ENCODE measurements at regions not wholly inside any gene's neighbourhood (a gene's known extent, or its start where the extent isn't known, plus 50 kb on each side); places are given as distances from the start of the nearest gene placed in this dataset.
A peak's percentile ranks its signal among the peaks of the same experiment; 100 is the strongest.

DNA sequence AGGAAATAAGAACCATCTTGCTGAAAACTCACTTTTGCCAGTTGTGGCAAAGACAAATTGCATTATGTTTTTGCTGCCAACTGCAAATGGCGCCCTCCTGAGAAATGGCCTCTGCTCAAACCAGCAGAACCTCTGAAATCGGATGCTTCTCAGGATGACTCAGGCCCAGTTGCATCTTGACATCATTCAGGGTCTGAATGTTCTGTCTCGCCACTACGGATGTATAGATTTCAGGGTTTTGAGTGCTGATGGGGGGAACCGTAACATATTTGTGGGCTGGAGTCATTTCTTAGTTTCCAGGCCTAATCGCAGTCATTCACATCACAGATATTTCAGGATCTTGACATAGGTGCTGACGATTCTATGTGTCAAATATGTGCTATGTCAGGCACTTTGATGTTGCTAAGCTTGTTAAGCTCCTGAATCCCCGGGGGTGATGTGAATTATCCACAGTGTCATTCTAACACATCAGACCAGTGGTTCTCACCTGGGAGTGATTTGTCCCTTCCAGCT lies 207.1 kb downstream of the NFATC2 start:
- no peaks in the 10 kb centered on the region for H3K27me3 Mint-ChIP-seq
- DNase-seq = no peak

DNA sequence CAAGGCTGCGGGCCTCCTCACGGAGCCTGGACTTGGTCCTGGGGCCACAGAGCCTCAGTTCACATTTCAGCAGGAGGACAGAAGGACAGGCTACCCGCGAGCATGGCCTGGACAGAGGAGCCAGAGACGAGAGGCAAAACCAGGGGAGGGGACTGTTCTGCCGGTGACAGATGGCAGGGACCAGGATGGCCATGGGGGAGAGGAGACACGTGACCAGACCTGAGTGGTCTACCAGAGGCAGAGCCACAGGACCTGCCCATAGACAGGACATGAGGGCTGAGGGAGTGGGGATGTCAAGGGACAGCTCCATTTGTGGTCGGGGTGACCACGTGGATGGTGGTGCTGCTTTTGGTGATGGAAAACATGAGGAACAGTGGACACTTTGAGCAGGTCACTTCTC lies 207.9 kb downstream of the NFATC2 start:
- Mint-ChIP-seq H3K4me3 (no peak overlapping the region), H3K27ac (no peak overlapping the region), H3K36me3 (ENCODE audit: insufficient read depth) (no peaks in the 10 kb centered on the region), H3K9me3 (no peaks in the 10 kb centered on the region), H3K27me3 (no peaks in the 10 kb centered on the region), H3K4me1 (ENCODE audit: low read depth in 2 of 2) (peaks cover 0 to 8% of the 10 kb centered on the region in 2 donors)
- ATAC-seq (replicated peaks) (no peak), DNase-seq (no peak)

More for the DNA sequence above, 207.1 kb downstream of the NFATC2 start:
- ATAC-seq (replicated peaks) = no peak
- Mint-ChIP-seq H3K36me3 (ENCODE audit: insufficient read depth) (no peaks in the 10 kb centered on the region), H3K9me3 (no peaks in the 10 kb centered on the region), H3K4me1 (ENCODE audit: low read depth in 2 of 2) (peaks cover 0 to 8% of the 10 kb centered on the region in 2 donors), H3K4me3 (no peak overlapping the region), H3K27ac (no peak overlapping the region)

DNA sequence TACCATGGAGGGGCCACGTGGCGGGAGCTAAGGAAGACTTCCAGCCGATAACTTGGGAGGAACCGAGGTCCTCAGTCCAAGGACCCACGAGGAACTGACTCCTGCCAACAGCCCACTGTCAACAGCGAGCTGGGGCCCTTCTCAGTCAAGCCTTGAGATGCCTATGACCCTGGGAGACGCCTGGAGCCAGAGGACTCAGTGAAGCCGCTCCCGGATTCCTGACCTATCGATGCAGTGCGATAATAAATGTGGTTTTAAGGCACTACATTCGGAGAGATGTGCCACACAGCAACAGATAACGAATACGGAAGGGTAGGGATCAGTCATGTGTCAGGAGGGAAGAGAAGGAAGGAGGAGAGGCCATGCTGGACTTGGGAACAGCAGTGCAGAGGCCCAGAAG lies 208.5 kb downstream of the NFATC2 start:
- H3K27ac Mint-ChIP-seq = peak overlapping the region in 1 of 2 donors; percentile 73
- H3K4me1 Mint-ChIP-seq (ENCODE audit: low read depth in 2 of 2) = peaks cover 0 to 8% of the 10 kb centered on the region in 2 donors
- H3K9me3 Mint-ChIP-seq = no peaks in the 10 kb centered on the region
- no peak for DNase-seq
- no peak for ATAC-seq (replicated peaks)
- no peak overlapping the region for H3K4me3 Mint-ChIP-seq
- H3K36me3 Mint-ChIP-seq (ENCODE audit: insufficient read depth) = no peaks in the 10 kb centered on the region
- H3K27me3 Mint-ChIP-seq = no peaks in the 10 kb centered on the region

DNA sequence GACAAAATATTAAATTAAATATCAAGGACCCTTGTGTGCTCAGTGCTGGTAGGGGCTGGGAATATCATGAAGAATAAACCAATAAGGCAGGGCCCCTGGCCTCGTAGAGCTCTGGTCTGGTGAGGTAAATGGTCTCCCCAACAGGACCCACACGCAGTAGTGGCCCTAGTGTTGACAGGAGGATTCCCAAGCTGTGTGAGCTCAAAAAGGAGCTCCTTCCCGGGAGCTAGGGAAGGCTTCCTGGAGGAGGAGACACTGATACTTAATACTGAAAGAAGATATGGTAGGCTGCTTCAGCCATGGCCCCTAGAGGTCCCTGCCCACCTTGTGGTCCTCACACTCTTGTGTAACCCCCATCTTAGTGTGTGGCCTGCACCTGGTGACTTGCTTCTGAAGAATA lies 209.1 kb downstream of the NFATC2 start:
- no peak for DNase-seq
- ATAC-seq (replicated peaks) = no peak
- Mint-ChIP-seq H3K9me3 (no peaks in the 10 kb centered on the region), H3K27me3 (no peaks in the 10 kb centered on the region), H3K4me3 (no peak overlapping the region), H3K36me3 (ENCODE audit: insufficient read depth) (no peaks in the 10 kb centered on the region), H3K4me1 (ENCODE audit: low read depth in 2 of 2) (peaks cover 0 to 8% of the 10 kb centered on the region in 2 donors), H3K27ac (peak overlapping the region in 1 of 2 donors; percentile 73)

DNA sequence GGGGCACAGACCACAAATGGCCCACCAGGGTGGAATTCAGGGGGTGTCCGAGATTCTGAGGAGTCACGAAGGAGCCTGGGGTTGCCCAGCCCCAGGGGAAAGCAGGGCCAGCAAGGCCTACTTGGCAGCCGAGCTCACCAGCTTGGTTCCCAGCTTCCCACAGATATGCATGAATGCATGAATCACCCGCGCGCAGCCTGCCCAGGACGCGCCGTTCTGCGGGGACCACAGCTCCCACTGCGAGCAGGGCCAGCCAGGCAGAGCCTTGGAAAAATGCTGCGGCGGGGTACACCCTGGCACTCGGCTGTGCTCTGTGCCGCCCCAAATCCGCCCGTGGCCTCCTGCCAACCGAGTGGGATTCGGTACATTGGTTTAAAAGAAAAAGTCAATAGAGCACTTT lies 211.0 kb downstream of the NFATC2 start:
- H3K4me1 Mint-ChIP-seq (ENCODE audit: low read depth in 2 of 2) = peaks cover 0 to 5% of the 10 kb centered on the region in 2 donors
- DNase-seq = no peak
- ATAC-seq (replicated peaks) = no peak
- no peaks in the 10 kb centered on the region for H3K9me3 Mint-ChIP-seq
- H3K27me3 Mint-ChIP-seq = peaks cover 0 to under 1% of the 10 kb centered on the region in 2 donors
- H3K27ac Mint-ChIP-seq = no peak overlapping the region
- no peak overlapping the region for H3K4me3 Mint-ChIP-seq
- no peaks in the 10 kb centered on the region for H3K36me3 Mint-ChIP-seq (ENCODE audit: insufficient read depth)

DNA sequence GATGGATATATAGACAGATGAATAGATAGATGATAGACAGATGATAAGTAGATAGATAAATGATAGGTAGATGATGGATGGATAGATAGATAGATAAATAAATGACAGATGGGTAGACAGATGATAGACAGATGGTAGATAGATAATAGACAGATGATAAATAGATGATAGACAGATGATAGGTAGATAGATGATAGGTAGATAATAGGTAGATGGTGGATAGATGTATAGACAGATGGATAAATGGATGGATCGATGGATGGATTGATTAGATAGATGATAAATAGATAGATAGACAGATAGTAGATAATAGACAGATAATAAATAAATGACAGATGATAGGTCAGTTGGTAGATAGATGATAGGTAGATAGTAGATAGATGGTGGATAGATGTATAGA lies 212.7 kb downstream of the NFATC2 start:
- no peaks in the 10 kb centered on the region for H3K36me3 Mint-ChIP-seq (ENCODE audit: insufficient read depth)
- H3K4me3 Mint-ChIP-seq = no peak overlapping the region
- peaks cover 6 to 8% of the 10 kb centered on the region in 2 donors for H3K27me3 Mint-ChIP-seq
- DNase-seq (no peak), ATAC-seq (replicated peaks) (no peak)
- no peaks in the 10 kb centered on the region for H3K9me3 Mint-ChIP-seq
- H3K27ac Mint-ChIP-seq = no peak overlapping the region
- H3K4me1 Mint-ChIP-seq (ENCODE audit: low read depth in 2 of 2) = peaks cover 0 to 6% of the 10 kb centered on the region in 2 donors

DNA sequence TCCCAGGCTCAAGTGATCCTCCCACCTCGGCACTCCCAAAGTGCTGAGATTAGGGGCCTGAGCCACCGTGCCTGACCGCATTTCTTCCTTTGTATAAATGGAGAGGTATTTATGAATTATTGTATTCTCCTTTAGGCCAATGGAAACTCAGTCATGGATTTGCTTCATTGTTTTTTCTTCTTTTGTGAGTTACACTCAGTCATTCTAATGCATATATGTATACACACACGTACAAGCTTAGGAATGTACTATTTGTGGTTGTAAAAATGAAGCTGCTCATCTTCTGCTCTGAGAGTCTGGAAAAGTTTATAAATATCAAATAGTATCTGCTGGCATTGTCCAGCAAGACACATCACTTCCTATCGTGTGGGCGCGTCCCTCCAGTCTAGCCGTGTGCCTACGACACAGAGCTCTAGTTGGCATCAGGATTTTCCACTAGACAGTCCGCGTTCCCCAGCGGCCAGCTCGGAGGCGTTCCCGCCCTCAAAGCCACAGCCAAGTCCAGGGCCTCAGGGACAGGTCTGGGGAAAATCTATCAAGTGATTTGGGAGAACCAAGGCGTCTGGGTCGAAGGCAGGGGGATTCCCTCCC lies 215.2 kb downstream of the NFATC2 start:
- Mint-ChIP-seq H3K27ac (no peak overlapping the region), H3K4me1 (ENCODE audit: low read depth in 2 of 2) (peaks cover 0 to 2% of the 10 kb centered on the region in 2 donors), H3K4me3 (no peak overlapping the region), H3K9me3 (no peaks in the 10 kb centered on the region), H3K27me3 (peaks cover 6 to 8% of the 10 kb centered on the region in 2 donors), H3K36me3 (ENCODE audit: insufficient read depth) (no peaks in the 10 kb centered on the region)
- no peak for DNase-seq
- ATAC-seq (replicated peaks) = no peak

DNA sequence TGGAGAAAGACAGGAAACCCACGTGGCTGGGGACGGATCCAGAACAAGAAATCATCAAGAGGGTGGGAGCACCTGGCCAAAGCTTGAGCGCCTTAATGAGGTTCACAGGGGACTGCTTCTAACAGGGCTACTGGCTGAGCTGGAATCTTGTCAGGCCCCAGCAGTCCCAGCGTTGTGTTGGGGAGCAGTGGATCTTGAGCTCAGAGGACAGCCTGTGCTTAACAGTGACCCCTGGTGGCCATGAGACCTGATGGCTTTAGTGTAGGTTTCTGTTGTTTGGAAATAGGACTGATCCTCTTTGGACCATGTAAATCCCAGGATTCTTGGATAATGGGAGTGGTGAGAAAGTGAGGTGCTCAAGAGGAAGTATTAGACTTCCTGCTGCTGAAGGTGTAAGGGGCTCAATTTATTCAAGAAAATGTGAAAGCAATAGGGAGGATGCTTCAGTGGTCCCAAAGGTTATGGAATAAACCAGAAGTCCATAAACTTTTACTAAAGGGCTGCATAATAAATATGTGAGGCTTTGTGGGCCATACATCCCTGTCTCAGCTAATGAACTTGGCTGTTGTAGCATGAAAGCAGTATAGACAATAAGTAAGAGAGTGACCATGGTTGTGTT lies 216.2 kb downstream of the NFATC2 start:
- ATAC-seq (replicated peaks) (no peak), DNase-seq (peak in 2 of 3 experiments; percentile 19 to 26)
- Mint-ChIP-seq H3K36me3 (ENCODE audit: insufficient read depth) (no peaks in the 10 kb centered on the region), H3K27ac (no peak overlapping the region), H3K9me3 (no peaks in the 10 kb centered on the region), H3K4me3 (no peak overlapping the region), H3K4me1 (ENCODE audit: low read depth in 2 of 2) (peaks cover 0 to 2% of the 10 kb centered on the region in 2 donors), H3K27me3 (peaks cover 6 to 8% of the 10 kb centered on the region in 2 donors)

DNA sequence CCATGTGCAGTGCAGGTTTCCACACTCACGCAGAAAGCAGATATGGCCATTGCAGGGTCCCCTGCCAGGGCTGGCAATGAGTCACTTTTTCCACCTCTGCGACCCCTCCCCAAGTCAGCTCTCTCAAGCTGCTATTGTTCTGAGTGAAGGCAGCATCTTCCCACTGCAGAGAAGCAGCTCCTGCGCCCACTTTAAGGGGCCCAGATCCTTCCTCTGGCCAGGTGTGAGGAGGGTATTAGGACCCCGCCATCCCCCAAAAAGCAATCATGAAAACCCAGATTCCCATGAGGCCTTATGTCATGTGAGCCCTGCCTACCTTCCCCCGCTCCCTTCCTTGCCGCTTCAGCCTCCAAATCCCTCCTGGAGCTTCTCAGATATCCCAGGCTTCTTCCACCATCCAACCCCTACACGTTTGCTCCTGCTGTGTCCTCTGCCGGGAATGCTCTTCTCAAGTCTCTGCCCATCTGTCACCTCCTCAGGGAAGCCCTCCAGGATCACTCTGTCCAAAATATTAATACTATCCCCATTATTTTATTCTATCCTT lies 220.3 kb downstream of the NFATC2 start:
- Mint-ChIP-seq H3K27ac (no peak overlapping the region), H3K27me3 (peaks cover 6 to 20% of the 10 kb centered on the region in 2 donors), H3K4me1 (ENCODE audit: low read depth in 2 of 2) (peaks cover 0 to 2% of the 10 kb centered on the region in 2 donors), H3K4me3 (no peak overlapping the region), H3K9me3 (no peaks in the 10 kb centered on the region), H3K36me3 (ENCODE audit: insufficient read depth) (peaks cover 2% of the 10 kb centered on the region)
- DNase-seq (no peak), ATAC-seq (replicated peaks) (no peak)

DNA sequence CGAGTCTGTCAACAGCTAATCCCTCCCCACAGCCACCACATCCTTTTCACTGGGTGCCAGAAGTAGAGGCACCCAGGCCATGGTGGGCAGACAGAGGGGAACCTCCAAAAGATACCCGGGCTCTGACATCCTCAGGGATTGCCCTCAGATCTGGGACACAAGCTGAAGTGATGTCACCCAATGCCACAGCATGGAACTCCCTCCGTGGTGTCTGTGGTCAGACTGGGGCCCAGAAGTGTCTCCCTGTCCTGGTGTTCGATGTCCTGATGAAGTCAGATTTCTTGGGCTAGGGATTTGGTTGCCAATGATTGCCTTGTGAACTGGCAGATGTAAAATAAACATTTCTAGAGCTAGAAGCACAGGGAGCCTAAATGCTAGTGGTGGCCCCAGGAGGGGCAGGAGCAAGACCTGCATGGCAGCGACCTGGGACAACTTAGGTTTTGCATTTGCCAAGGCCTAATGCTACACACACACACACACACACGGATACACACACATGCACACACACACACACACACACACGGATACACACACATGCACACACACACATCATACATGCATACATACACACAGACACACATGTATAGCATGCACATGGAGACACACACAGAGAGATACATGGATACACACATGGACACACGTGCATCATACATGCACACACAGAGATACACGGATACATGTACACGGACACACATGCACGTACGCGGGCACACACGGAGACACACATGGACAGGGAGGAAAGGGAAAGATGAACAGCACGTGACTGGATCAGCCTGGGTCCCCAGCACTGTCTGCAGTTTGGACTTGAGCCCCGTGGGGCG lies 221.0 kb downstream of the NFATC2 start:
- H3K27me3 Mint-ChIP-seq = peaks cover 6 to 20% of the 10 kb centered on the region in 2 donors
- no peaks in the 10 kb centered on the region for H3K9me3 Mint-ChIP-seq
- no peak overlapping the region for H3K27ac Mint-ChIP-seq
- DNase-seq (no peak), ATAC-seq (replicated peaks) (no peak)
- H3K4me3 Mint-ChIP-seq = no peak overlapping the region
- peaks cover 2% of the 10 kb centered on the region for H3K36me3 Mint-ChIP-seq (ENCODE audit: insufficient read depth)
- H3K4me1 Mint-ChIP-seq (ENCODE audit: low read depth in 2 of 2) = peaks cover 0 to 2% of the 10 kb centered on the region in 2 donors

DNA sequence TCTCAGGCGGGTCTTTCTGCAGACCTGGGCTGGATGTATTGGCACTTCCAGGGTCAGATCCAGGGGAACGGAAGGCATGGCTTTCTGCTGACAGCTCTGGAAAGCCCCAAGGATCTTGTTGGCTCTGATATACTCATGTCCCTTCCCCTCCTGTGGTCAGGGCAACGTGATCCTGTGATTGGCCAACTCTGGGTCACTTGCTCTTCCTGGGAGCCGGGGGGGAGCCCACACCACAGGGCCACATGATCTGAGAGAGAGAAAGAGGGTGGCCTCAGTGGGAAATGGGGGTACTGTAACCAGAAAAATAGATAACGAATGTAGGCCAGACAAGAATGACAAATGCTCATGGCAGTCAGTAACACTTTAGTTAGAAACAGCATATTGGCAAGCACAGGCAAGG lies 223.0 kb downstream of the NFATC2 start:
- Mint-ChIP-seq H3K4me1 (ENCODE audit: low read depth in 2 of 2) (no peaks in the 10 kb centered on the region), H3K27ac (no peak overlapping the region), H3K27me3 (peaks cover 0 to 13% of the 10 kb centered on the region in 2 donors), H3K4me3 (no peak overlapping the region), H3K9me3 (no peaks in the 10 kb centered on the region), H3K36me3 (ENCODE audit: insufficient read depth) (peaks cover 2% of the 10 kb centered on the region)
- DNase-seq = no peak
- ATAC-seq (replicated peaks) = no peak

DNA sequence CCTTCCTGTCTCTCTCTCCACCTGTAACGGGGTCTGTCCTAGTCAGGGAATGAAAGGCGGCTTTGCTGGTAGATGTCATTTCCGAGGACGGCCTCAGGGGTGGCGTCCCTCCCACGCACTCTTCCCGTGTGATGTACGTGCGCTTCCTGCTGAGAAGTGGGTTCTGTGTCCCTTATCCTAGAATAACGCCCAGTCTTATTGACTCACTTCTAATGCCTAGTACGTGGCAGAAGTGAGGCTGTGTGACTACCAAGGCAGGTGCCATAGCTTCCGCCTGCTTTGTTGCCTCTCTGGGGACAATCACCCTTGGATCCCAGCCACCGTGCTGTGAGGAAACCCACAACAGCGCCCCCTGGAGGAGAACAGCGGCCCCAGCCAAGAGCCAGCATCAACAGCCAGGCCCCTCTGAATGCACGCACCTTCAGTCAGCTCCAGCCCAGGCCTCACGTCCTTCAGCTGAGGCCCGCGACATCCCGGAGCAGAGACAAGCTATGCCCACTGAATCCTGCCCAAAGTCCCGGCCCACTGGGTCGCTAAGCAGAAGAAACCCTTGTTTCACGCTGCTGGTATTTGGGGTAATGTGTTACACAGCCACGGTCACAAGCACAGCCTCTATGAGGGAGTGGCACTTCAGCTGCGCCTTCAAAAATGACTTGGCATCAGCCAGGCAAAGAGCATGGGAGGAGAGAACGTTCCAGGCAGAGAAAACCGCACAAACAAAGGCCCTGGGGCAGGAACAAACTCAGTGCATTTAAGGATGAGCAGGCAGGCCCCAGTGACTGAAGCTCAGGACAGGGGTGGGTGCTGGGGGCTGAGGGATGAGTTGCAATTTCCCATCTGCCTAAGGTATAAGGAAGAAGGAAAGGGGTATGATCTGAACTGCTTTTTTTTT lies 224.2 kb downstream of the NFATC2 start:
- Mint-ChIP-seq H3K4me1 (ENCODE audit: low read depth in 2 of 2) (no peaks in the 10 kb centered on the region), H3K36me3 (ENCODE audit: insufficient read depth) (peaks cover 2% of the 10 kb centered on the region), H3K4me3 (peak overlapping the region; percentile 59 to 71), H3K27me3 (peaks cover 0 to 18% of the 10 kb centered on the region in 2 donors), H3K9me3 (no peaks in the 10 kb centered on the region), H3K27ac (peak overlapping the region; percentile 13 to 46)
- DNase-seq (peak; percentile 38 to 44 (median 42)), ATAC-seq (replicated peaks) (peak; percentile 52)
